A673 (cell line): ENCODE measurements at regions not wholly inside any gene's neighbourhood (a gene's known extent, or its start where the extent isn't known, plus 50 kb on each side); places are given as distances from the start of the nearest gene placed in this dataset.

ENCODE experiments used
- BruUV-seq: library from RNA; stranded (reverse); fragments of 400-500 nt; replicated peaks from 2 replicates; lab custom pipeline; 2021; lab: Mats Ljungman, UMichigan
- CTCF ChIA-PET: fragments of 300-600 bp; sonication (Branson Sonifier 250); formaldehyde crosslinking; loops from one replicate; lab custom pipeline; 2022; ENCODE audit warnings: antibody characterized with exemption; lab: Charles Lee
- POLR2A ChIA-PET: fragments of 300-600 bp; sonication (Branson Sonifier 250); formaldehyde crosslinking; loops from one replicate; lab custom pipeline; 2022; ENCODE audit warnings: antibody characterized with exemption; ENCODE audit not compliant: low non-redundant PET; lab: Charles Lee
- DNase-seq: peaks from one replicate; pipeline ENCODE4 v3.0.0-alpha.2; 2015; ENCODE audit warnings: low spot score
- H3K27ac ChIP-seq: fragments of 200-600 bp; sonication (generic); 2 replicates; pipeline ENCODE4 v1.5.1; 2016; ENCODE audit warnings: mixed run types, low read depth, mild to moderate bottlenecking, mixed read lengths, antibody characterized with exemption, low read length; ENCODE audit not compliant: poor library complexity, severe bottlenecking
- H3K27me3 ChIP-seq: fragments of 200-600 bp; sonication (generic); replicated peaks from 2 replicates; pipeline ENCODE4 v1.6.1; 2017; ENCODE audit warnings: mixed run types, low read depth, mild to moderate bottlenecking, mixed read lengths, antibody characterized with exemption, low read length; ENCODE audit not compliant: insufficient read depth, poor library complexity
- H3K36me3 ChIP-seq: fragments of 200-600 bp; sonication (generic); 2 replicates; pipeline ENCODE4 v1.6.1; 2016; ENCODE audit warnings: mixed run types, mild to moderate bottlenecking, mixed read lengths, antibody characterized with exemption, low read length; ENCODE audit not compliant: insufficient read depth, poor library complexity, severe bottlenecking
- H3K4me1 ChIP-seq: fragments of 200-600 bp; sonication (generic); 2 replicates; pipeline ENCODE4 v1.6.1; 2017; ENCODE audit warnings: mixed run types, mild to moderate bottlenecking, mixed read lengths, antibody characterized with exemption, low read length; ENCODE audit not compliant: insufficient read depth, poor library complexity, severe bottlenecking
- H3K4me3 ChIP-seq: fragments of 200-600 bp; sonication (generic); 2 replicates; pipeline ENCODE4 v1.5.1; 2016; ENCODE audit warnings: low read depth, mixed run types, mild to moderate bottlenecking, mixed read lengths, low read length; ENCODE audit not compliant: poor library complexity, severe bottlenecking
- H3K9me3 ChIP-seq: fragments of 200-600 bp; sonication (generic); 2 replicates; pipeline ENCODE4 v1.6.1; 2016; ENCODE audit warnings: mixed run types, low read depth, mild to moderate bottlenecking, mixed read lengths, antibody characterized with exemption, low read length; ENCODE audit not compliant: poor library complexity, severe bottlenecking
- CTCF ChIP-seq: fragments of 300-800, 200-600 bp; sonication (generic); conservative IDR thresholded peaks from 2 replicates; pipeline ENCODE4 v1.5.1; 2017; ENCODE audit warnings: low read depth, mild to moderate bottlenecking, antibody characterized with exemption, low read length, moderate library complexity, mixed read lengths
- EZH2 ChIP-seq: fragments of 200-600 bp; sonication (generic); IDR thresholded peaks from 2 replicates; pipeline ENCODE4 v1.6.1; 2017; ENCODE audit warnings: borderline replicate concordance, low read depth, mild to moderate bottlenecking, mixed read lengths, antibody characterized with exemption, low read length; ENCODE audit not compliant: poor library complexity, severe bottlenecking
- intact Hi-C: fragments of 100-400 bp; cut with micrococcal nuclease; formaldehyde crosslinking; loops from one replicate; pipeline ENCODE4 v1.10.0; 2022; ENCODE audit not compliant: unreplicated experiment

- POLR2A ChIA-PET = no interaction called here
Measured at GRCh38 chr15:36136049-36136448, 443.4 kb upstream of the CDIN1 start.

GRCh38 chr15:36152936-36153335 lies 426.5 kb upstream of the CDIN1 start:
- Histone ChIP-seq H3K36me3 (no peaks in the 10 kb centered on the region), H3K4me1 (no peaks in the 10 kb centered on the region), H3K4me3 (no peak overlapping the region), H3K27ac (no peak overlapping the region), H3K9me3 (peaks cover 3% of the 10 kb centered on the region), H3K27me3 (no peaks in the 10 kb centered on the region)
- no peak for DNase-seq
- ChIA-PET CTCF (no interaction called here), POLR2A (no interaction called here)
- TF ChIP-seq EZH2 (no peak), CTCF (no peak)
- intact Hi-C loops = loop anchor here (5.0 kb wide), 1 partner anchor 51 kb away; no protein-coding TSS in a partner anchor
- no TSS peak for BruUV-seq

More at GRCh38 chr15:36136049-36136448, 443.4 kb upstream of the CDIN1 start:
- no TSS peak for BruUV-seq
- Histone ChIP-seq H3K4me3 (no peak overlapping the region), H3K27me3 (no peaks in the 10 kb centered on the region), H3K36me3 (no peaks in the 10 kb centered on the region), H3K4me1 (no peaks in the 10 kb centered on the region), H3K27ac (no peak overlapping the region), H3K9me3 (no peaks in the 10 kb centered on the region)
- no peak for TF ChIP-seq EZH2
- TF ChIP-seq CTCF = no peak
- DNase-seq = no peak
- CTCF ChIA-PET = no interaction called here
- intact Hi-C loops = no loop called here

GRCh38 chr15:36156879-36157427 lies 422.5 kb upstream of the CDIN1 start:
- POLR2A ChIA-PET = no interaction called here
- no TSS peak for BruUV-seq
- H3K36me3 ChIP-seq = no peaks in the 10 kb centered on the region

More at GRCh38 chr15:36156879-36157427, 422.5 kb upstream of the CDIN1 start:
- CTCF ChIA-PET = no interaction called here
- peak; percentile 9 for DNase-seq
- H3K9me3 ChIP-seq = no peaks in the 10 kb centered on the region
- no peak overlapping the region for H3K4me3 ChIP-seq
- no peaks in the 10 kb centered on the region for H3K4me1 ChIP-seq
- TF ChIP-seq CTCF (no peak), EZH2 (no peak)
- no peaks in the 10 kb centered on the region for H3K27me3 ChIP-seq
- intact Hi-C loops = no loop called here
- no peak overlapping the region for H3K27ac ChIP-seq
